HG02759 (cell line): ENCODE measurements at regions not wholly inside any gene's neighbourhood (a gene's known extent, or its start where the extent isn't known, plus 50 kb on each side); places are given as distances from the start of the nearest gene placed in this dataset.
"Not testable (repeated sequence)": the region's sequence is repeated elsewhere in the genome, so short reads cannot be mapped to it uniquely, and the experiment has no call there.

Experiments used
- ATAC-seq: cut with Tn5 transposase; IDR thresholded peaks from one replicate; pipeline ENCODE4 v1.9.1; 2021; ENCODE audit warnings: mild to moderate bottlenecking, moderate library complexity; ENCODE audit not compliant: unreplicated experiment

- no peak for ATAC-seq
Observed at GRCh38 chr13:89982407-89983095, 1364.9 kb upstream of the MIR17HG start.

- ATAC-seq: no peak
Observed at GRCh38 chr13:89988206-89988605, 1359.3 kb upstream of the MIR17HG start.

- no peak for ATAC-seq
Observed at GRCh38 chr13:90003566-90003965, 1343.9 kb upstream of the MIR17HG start.

- ATAC-seq: no peak
Observed at GRCh38 chr13:90008707-90009149, 1338.8 kb upstream of the MIR17HG start.

GRCh38 chr13:90014038-90014437 is 1333.4 kb upstream of the MIR17HG start:
- no peak for ATAC-seq

GRCh38 chr13:90015565-90016507 is 1331.7 kb upstream of the MIR17HG start:
- ATAC-seq: no peak

GRCh38 chr13:90016688-90017087 is 1330.8 kb upstream of the MIR17HG start:
- ATAC-seq: no peak

- ATAC-seq: no peak
Observed at GRCh38 chr13:90020536-90021070, 1326.9 kb upstream of the MIR17HG start.

- ATAC-seq: no peak
Observed at GRCh38 chr13:90027409-90027808, 1320.1 kb upstream of the MIR17HG start.

- no peak for ATAC-seq
Observed at GRCh38 chr13:90032313-90032712, 1315.2 kb upstream of the MIR17HG start.

GRCh38 chr13:90032841-90033493 is 1314.5 kb upstream of the MIR17HG start:
- ATAC-seq: no peak

GRCh38 chr13:90039516-90039915 is 1308.0 kb upstream of the MIR17HG start:
- no peak for ATAC-seq

- ATAC-seq: no peak
Observed at GRCh38 chr13:90047600-90047999, 1299.9 kb upstream of the MIR17HG start.

GRCh38 chr13:90049989-90050671 is 1297.4 kb upstream of the MIR17HG start:
- no peak for ATAC-seq

GRCh38 chr13:90055121-90055520 is 1292.4 kb upstream of the MIR17HG start:
- ATAC-seq: no peak

GRCh38 chr13:90055760-90056159 is 1291.7 kb upstream of the MIR17HG start:
- ATAC-seq: no peak

- ATAC-seq: not testable (repeated sequence)
Observed at GRCh38 chr13:90064226-90064625, 1283.3 kb upstream of the MIR17HG start.

- no peak for ATAC-seq
Observed at GRCh38 chr13:90068658-90069057, 1278.8 kb upstream of the MIR17HG start.

- no peak for ATAC-seq
Observed at GRCh38 chr13:90070362-90070761, 1277.1 kb upstream of the MIR17HG start.

- no peak for ATAC-seq
Observed at GRCh38 chr13:90070837-90071525, 1276.5 kb upstream of the MIR17HG start.
